Ascending aorta (tissue), 2 donors: ENCODE measurements at regions not wholly inside any gene's neighbourhood (a gene's known extent, or its start where the extent isn't known, plus 50 kb on each side); places are given as distances from the start of the nearest gene placed in this dataset.

ENCODE experiments used
- DNase-seq, 2 donors: peaks; one replicate each; pipeline ENCODE4 v3.0.0-alpha.2; 2019; ENCODE audit warnings: low spot score in 2 of 2
- H3K27ac ChIP-seq, 2 donors: fragments of 200-600 bp; sonication (generic); one replicate each; pipeline ENCODE4 v1.5.1; 2016 to 2017; ENCODE audit warnings: mild to moderate bottlenecking in 1 of 2
- H3K27me3 ChIP-seq: fragments of 200-600 bp; sonication (generic); one replicate; pipeline ENCODE4 v1.5.1; 2017
- H3K36me3 ChIP-seq, 2 donors: fragments of 200-600 bp; sonication (generic); one replicate each; pipeline ENCODE4 v1.5.1; 2016
- H3K4me1 ChIP-seq, 2 donors: fragments of 200-600 bp; sonication (generic); one replicate each; pipeline ENCODE4 v1.5.1; 2016 to 2017; ENCODE audit warnings: mild to moderate bottlenecking in 1 of 2
- H3K4me3 ChIP-seq, 2 donors: fragments of 200-600 bp; sonication (generic); one replicate each; pipeline ENCODE4 v1.5.1; 2016 to 2017; ENCODE audit warnings: mild to moderate bottlenecking in 1 of 2
- H3K9me3 ChIP-seq, 2 donors: fragments of 200-600 bp; sonication (generic); one replicate each; pipeline ENCODE4 v1.5.1; 2016
- intact Hi-C: fragments of 100-400 bp; cut with DNase I; formaldehyde crosslinking; loops from one replicate; pipeline ENCODE4 v1.15.1; 2023
- TF ChIP-seq, protein P1 (sequence below), 3 experiments: fragments of 200-600 bp in 2 of 3; fragments of 450-650 bp in 1 of 3; sonication (generic) in 2 of 3; IDR thresholded peaks; one replicate each; pipeline ENCODE4 v1.5.1; 2016 to 2019; ENCODE audit warnings: antibody characterized with exemption in 3 of 3, mild to moderate bottlenecking in 1 of 3, moderate library complexity in 1 of 3

DNA sequence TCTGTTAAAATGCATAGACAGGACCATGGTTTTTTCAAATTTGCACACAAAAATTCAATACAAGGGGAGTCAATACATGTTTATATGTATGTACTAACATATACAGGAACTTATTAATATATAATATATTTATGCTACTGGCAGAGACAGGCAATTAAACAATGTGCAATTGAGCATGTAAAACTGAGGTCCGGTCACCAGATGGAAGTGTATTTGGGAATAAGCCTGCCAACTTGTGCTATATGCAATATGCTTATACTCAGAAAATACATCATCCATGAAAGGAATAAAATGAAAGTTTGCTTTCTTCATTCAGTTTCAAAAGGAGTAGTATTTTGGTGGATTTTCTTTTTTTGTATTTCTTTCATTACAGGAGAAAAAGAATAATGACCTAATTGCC, 640.2 kb upstream of the CXADR start:
- Histone ChIP-seq H3K9me3 (no peaks in the 10 kb centered on the region), H3K27ac (no peak overlapping the region), H3K36me3 (no peaks in the 10 kb centered on the region), H3K27me3 (no peaks in the 10 kb centered on the region), H3K4me1 (no peaks in the 10 kb centered on the region), H3K4me3 (no peak overlapping the region)
- intact Hi-C loops, result no loop called here
- TF ChIP-seq, protein P1, sequence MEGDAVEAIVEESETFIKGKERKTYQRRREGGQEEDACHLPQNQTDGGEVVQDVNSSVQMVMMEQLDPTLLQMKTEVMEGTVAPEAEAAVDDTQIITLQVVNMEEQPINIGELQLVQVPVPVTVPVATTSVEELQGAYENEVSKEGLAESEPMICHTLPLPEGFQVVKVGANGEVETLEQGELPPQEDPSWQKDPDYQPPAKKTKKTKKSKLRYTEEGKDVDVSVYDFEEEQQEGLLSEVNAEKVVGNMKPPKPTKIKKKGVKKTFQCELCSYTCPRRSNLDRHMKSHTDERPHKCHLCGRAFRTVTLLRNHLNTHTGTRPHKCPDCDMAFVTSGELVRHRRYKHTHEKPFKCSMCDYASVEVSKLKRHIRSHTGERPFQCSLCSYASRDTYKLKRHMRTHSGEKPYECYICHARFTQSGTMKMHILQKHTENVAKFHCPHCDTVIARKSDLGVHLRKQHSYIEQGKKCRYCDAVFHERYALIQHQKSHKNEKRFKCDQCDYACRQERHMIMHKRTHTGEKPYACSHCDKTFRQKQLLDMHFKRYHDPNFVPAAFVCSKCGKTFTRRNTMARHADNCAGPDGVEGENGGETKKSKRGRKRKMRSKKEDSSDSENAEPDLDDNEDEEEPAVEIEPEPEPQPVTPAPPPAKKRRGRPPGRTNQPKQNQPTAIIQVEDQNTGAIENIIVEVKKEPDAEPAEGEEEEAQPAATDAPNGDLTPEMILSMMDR (IDR thresholded peaks at IDR 0.05), result no peak
- no peak for DNase-seq

DNA sequence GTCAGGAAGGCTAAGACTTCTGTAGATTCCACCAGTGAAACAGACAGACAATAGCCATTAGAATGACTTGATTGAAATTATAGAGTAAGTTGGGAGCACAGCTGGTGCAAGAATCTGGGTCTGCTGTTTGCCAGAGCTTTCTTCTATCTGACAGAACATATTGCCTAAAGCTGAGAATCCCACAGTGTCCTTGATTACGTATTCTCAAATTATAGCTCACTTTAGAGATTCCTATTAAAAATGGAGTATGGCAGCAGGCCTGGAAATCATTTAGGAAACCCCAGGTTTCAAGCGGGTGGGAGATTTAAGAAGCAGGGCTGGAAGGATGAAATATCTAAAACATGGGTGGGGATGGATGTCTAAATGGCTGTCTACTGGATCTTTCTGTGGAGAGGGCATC, 639.7 kb upstream of the CXADR start:
- Histone ChIP-seq H3K36me3 (no peaks in the 10 kb centered on the region), H3K27ac (no peak overlapping the region), H3K4me3 (no peak overlapping the region), H3K4me1 (no peaks in the 10 kb centered on the region), H3K9me3 (no peaks in the 10 kb centered on the region), H3K27me3 (no peaks in the 10 kb centered on the region)
- TF ChIP-seq, protein P1 (IDR thresholded peaks at IDR 0.05), result no peak
- no peak for DNase-seq
- intact Hi-C loops, result no loop called here

DNA sequence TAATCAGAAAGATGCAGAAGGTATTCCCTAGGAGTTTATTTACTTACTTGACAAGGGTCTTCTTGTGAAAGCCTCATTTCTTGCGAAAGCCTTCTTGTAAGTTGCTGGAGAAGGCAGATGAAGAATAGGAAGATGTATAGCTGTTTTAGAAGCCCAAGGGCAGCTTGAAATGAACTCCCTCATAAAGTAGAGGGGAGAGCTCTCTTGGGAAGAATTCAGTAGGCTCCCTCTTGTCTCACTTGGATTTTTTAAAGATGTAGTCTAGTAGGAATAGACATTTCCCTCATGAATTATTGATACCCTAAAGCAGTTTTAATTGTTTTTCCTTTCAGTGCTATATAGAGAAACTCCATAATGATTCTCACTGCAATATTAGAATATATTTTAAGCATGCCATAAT, 639.2 kb upstream of the CXADR start:
- no peak for DNase-seq
- Histone ChIP-seq H3K4me3 (no peak overlapping the region), H3K36me3 (no peaks in the 10 kb centered on the region), H3K27ac (no peak overlapping the region), H3K27me3 (no peaks in the 10 kb centered on the region), H3K9me3 (no peaks in the 10 kb centered on the region), H3K4me1 (no peaks in the 10 kb centered on the region)
- intact Hi-C loops, result no loop called here
- TF ChIP-seq, protein P1 (IDR thresholded peaks at IDR 0.05), result no peak

DNA sequence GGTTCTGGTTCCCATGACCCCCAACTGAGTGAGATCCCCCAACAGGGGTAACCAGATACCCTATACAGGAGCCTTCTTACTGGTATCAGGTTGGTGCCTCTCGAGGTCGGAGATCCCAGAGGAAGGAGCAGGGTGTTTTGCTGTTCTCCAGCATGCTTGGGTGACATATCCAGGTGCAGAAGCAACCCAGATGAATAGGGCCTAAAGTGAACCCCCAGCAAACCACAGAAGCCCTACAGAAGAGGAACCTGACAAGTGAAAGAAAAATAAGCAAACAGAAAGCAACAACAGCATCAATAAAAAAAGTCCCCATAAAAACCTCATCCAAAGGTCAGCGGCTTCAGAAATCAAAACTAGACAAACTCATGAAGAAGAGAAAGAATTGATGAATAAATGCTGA, 633.4 kb upstream of the CXADR start:
- intact Hi-C loops, result no loop called here
- Histone ChIP-seq H3K4me3 (no peak overlapping the region), H3K9me3 (no peaks in the 10 kb centered on the region), H3K27me3 (no peaks in the 10 kb centered on the region), H3K27ac (no peak overlapping the region), H3K36me3 (no peaks in the 10 kb centered on the region), H3K4me1 (no peaks in the 10 kb centered on the region)
- DNase-seq, result no peak
- TF ChIP-seq, protein P1 (IDR thresholded peaks at IDR 0.05), result no peak

DNA sequence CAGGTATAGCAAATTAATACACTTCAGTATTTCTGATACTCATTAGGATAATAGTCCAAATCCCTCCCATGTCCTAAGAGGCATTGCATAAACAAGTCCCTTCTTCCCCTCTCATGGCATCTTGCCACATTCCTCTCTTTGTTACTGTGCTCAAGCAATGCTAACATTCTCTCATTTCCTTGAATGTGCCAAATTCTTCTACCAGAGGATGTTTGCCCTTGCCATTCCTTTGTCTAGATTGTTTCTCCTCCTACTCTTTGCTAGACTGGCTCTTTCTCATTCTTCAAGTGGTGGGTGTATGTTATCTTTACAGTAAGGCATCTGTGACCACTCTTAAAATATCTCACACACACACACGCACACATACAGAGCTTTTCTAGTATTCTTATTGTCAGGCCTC, 621.0 kb upstream of the CXADR start:
- no peak overlapping the region for H3K27ac ChIP-seq
- H3K4me3 ChIP-seq, result no peak overlapping the region
- H3K4me1 ChIP-seq, result no peaks in the 10 kb centered on the region
- H3K27me3 ChIP-seq, result no peaks in the 10 kb centered on the region
- H3K36me3 ChIP-seq, result no peaks in the 10 kb centered on the region
- no peaks in the 10 kb centered on the region for H3K9me3 ChIP-seq
- no peak for DNase-seq
- intact Hi-C loops, result no loop called here
- TF ChIP-seq, protein P1 (IDR thresholded peaks at IDR 0.05), result no peak

DNA sequence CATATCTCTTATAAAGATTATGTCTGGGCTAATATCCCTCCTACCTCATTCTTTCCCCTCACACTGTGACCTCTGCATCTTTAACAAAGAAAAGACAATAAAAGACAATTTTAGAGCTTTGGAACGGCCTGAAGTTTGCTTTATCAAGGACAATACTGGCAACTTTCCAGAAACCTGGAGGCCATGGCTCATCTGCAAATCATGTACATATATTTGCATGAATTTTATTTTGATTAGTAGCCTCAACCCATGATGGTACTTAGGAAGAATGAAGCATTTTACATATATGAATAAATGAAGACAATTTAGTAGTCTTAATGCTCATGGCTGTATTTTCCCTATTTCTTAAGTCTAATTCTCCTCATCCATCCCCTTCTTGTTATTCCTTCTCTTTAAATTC, 612.2 kb upstream of the CXADR start:
- DNase-seq, result no peak
- no peaks in the 10 kb centered on the region for H3K9me3 ChIP-seq
- H3K36me3 ChIP-seq, result no peaks in the 10 kb centered on the region
- intact Hi-C loops, result no loop called here
- no peaks in the 10 kb centered on the region for H3K27me3 ChIP-seq
- H3K4me3 ChIP-seq, result no peak overlapping the region
- H3K4me1 ChIP-seq, result no peaks in the 10 kb centered on the region
- H3K27ac ChIP-seq, result no peak overlapping the region
- TF ChIP-seq, protein P1 (IDR thresholded peaks at IDR 0.05), result no peak
